Endothelial cell of umbilical vein (primary cell): ENCODE measurements at regions not wholly inside any gene's neighbourhood (a gene's known extent, or its start where the extent isn't known, plus 50 kb on each side); places are given as distances from the start of the nearest gene placed in this dataset.

Experiments used
- BruUV-seq: library from RNA; stranded (reverse); fragments of 400-500 nt; replicated peaks from 2 replicates; lab custom pipeline; 2021; lab: Mats Ljungman, UMichigan
- CTCF ChIA-PET: fragments of 300-600, 350-600 bp; sonication (Branson Sonifier 250); formaldehyde crosslinking; loops from one replicate; lab custom pipeline; 2021; ENCODE audit warnings: antibody characterized with exemption, inconsistent platforms; lab: Charles Lee
- POLR2A ChIA-PET: fragments of 300-600, 350-600 bp; sonication (Branson Sonifier 250); formaldehyde crosslinking; loops from one replicate; lab custom pipeline; 2021; ENCODE audit warnings: antibody characterized with exemption, inconsistent platforms; lab: Charles Lee
- DNase-seq: peaks from one replicate; pipeline ENCODE4 v3.0.0-alpha.2; 2011; ENCODE audit warnings: low read depth, low spot score
- FAIRE-seq: peaks from 2 replicates; lab custom pipeline; 2011; peaks lifted over from hg19 to GRCh38; lab: Jason Lieb, UNC
- H2AFZ ChIP-seq: 2 replicates; pipeline ENCODE4 v1.6.0; 2012; ENCODE audit warnings: low read depth, low read length, control low read depth, inconsistent platforms
- H3K27ac ChIP-seq: 2 replicates; pipeline ENCODE4 v1.5.1; 2011; ENCODE audit warnings: low read depth, mild to moderate bottlenecking, control low read depth, low read length, moderate library complexity; ENCODE audit not compliant: insufficient read depth
- H3K27me3 ChIP-seq, 2 experiments: 2 replicates each; pipeline versions ENCODE4 v1.6.0 to v1.6.1; 2011; ENCODE audit warnings: low read length in 2 of 2, mixed read lengths in 1 of 2; ENCODE audit not compliant: control insufficient read depth in 2 of 2, insufficient read depth in 2 of 2
- H3K36me3 ChIP-seq, 2 experiments: 2 replicates in 1 of 2; 3 replicates in 1 of 2; pipeline ENCODE4 v1.5.1; 2011; ENCODE audit warnings: low read length in 2 of 2, mild to moderate bottlenecking in 1 of 2, moderate library complexity in 1 of 2; ENCODE audit not compliant: control insufficient read depth in 2 of 2, insufficient read depth in 2 of 2; ENCODE audit errors: extremely low read depth in 1 of 2
- H3K4me1 ChIP-seq: 3 replicates; pipeline ENCODE4 v1.5.1; 2011; ENCODE audit warnings: mild to moderate bottlenecking, low read length; ENCODE audit not compliant: control insufficient read depth, insufficient read depth; ENCODE audit errors: extremely low read depth
- H3K4me2 ChIP-seq: 2 replicates; pipeline ENCODE4 v1.6.1; 2011; ENCODE audit warnings: low read length, control low read depth, mixed read lengths; ENCODE audit not compliant: insufficient read depth
- H3K4me3 ChIP-seq, 3 experiments: fragments of 200-600 bp in 1 of 3; sonication (generic), shearing (Covaris generic) in 1 of 3; replicated peaks in 1 of 3; 2 replicates each; pipeline ENCODE4 v1.5.1; 2011 to 2016; ENCODE audit warnings: control low read depth in 3 of 3, low read length in 3 of 3, mild to moderate bottlenecking in 2 of 3, inconsistent platforms in 1 of 3, low read depth in 1 of 3, moderate library complexity in 1 of 3; ENCODE audit not compliant: insufficient read depth in 1 of 3
- H3K79me2 ChIP-seq: 2 replicates; pipeline ENCODE4 v1.6.0; 2012; ENCODE audit warnings: low read length, inconsistent platforms; ENCODE audit not compliant: control insufficient read depth, insufficient read depth
- H3K9ac ChIP-seq: replicated peaks from 2 replicates; pipeline ENCODE3; 2011; ENCODE audit warnings: low read length, control low read depth; ENCODE audit not compliant: insufficient read depth; ENCODE audit errors: extremely low read depth
- H3K9me1 ChIP-seq: replicated peaks from 3 replicates; pipeline ENCODE4 v1.6.0; 2011; ENCODE audit warnings: mild to moderate bottlenecking, low read length; ENCODE audit not compliant: control insufficient read depth, insufficient read depth; ENCODE audit errors: extremely low read depth
- H3K9me3 ChIP-seq: replicated peaks from 2 replicates; pipeline ENCODE4 v1.5.1; 2012; ENCODE audit warnings: low read length, inconsistent platforms; ENCODE audit not compliant: control insufficient read depth, insufficient read depth
- H4K20me1 ChIP-seq: replicated peaks from 2 replicates; pipeline ENCODE3; 2011; ENCODE audit warnings: mild to moderate bottlenecking, low read length; ENCODE audit not compliant: control insufficient read depth, insufficient read depth; ENCODE audit errors: extremely low read depth
- EZH2 ChIP-seq: IDR thresholded peaks from 2 replicates; pipeline ENCODE4 v1.6.1; 2012; ENCODE audit warnings: borderline replicate concordance, low read depth, mild to moderate bottlenecking, moderate library complexity, low read length, inconsistent platforms; ENCODE audit not compliant: severe bottlenecking
- FOS ChIP-seq: IDR thresholded peaks from 2 replicates; pipeline ENCODE4 v1.6.1; 2011; ENCODE audit warnings: mild to moderate bottlenecking, low read length, moderate library complexity, borderline replicate concordance; ENCODE audit not compliant: insufficient read depth
- JUN ChIP-seq: IDR thresholded peaks from 2 replicates; pipeline ENCODE4 v1.6.1; 2011; ENCODE audit warnings: borderline replicate concordance, low read depth; ENCODE audit not compliant: insufficient read length, insufficient read depth
- MAX ChIP-seq: IDR thresholded peaks from 2 replicates; pipeline ENCODE4 v1.6.1; 2011; ENCODE audit not compliant: insufficient read depth, insufficient read length
- MYC ChIP-seq: IDR thresholded peaks from one replicate; pipeline ENCODE4 v1.6.1; 2011; ENCODE audit warnings: mild to moderate bottlenecking, low read depth, low read length
- POLR2A ChIP-seq: IDR thresholded peaks from 2 replicates; pipeline ENCODE4 v1.6.1; 2012; ENCODE audit warnings: low read depth, mild to moderate bottlenecking, control low read depth, low read length
- POLR2AphosphoS5 ChIP-seq: IDR thresholded peaks from 2 replicates; pipeline ENCODE4 v1.6.1; 2012; ENCODE audit warnings: low read depth, mild to moderate bottlenecking, control low read depth, low read length, moderate library complexity; ENCODE audit not compliant: insufficient read depth
- dilution Hi-C: fragments of 300-500 bp; cut with MboI; formaldehyde crosslinking; loops from one replicate; pipeline ENCODE4 v1.15.0; 2019; ENCODE audit warnings: low sequenced_read_pairs; ENCODE audit not compliant: extremely low pct_ligation_motif_present
- intact Hi-C: fragments of 100-400 bp; cut with micrococcal nuclease; formaldehyde crosslinking; loops from one replicate; pipeline ENCODE4 v1.10.0; 2022
- TF ChIP-seq, protein P1 (sequence below), 2 donors: IDR thresholded peaks; 1 replicate in 1 of 2; 2 replicates in 1 of 2; pipeline ENCODE4 v1.5.1; 2011; ENCODE audit warnings: low read length in 2 of 2, mild to moderate bottlenecking in 2 of 2, moderate library complexity in 2 of 2, control low read depth in 1 of 2, inconsistent platforms in 1 of 2, low read depth in 1 of 2; ENCODE audit not compliant: insufficient read depth in 1 of 2; ENCODE audit errors: extremely low read depth in 1 of 2

- no peaks in the 10 kb centered on the region for H3K4me1 ChIP-seq
- DNase-seq (no peak), FAIRE-seq (no peak)
- ChIA-PET CTCF (no interaction called here), POLR2A (no interaction called here)
- H2AFZ ChIP-seq, result no peak overlapping the region
- no peaks in the 10 kb centered on the region for H3K79me2 ChIP-seq
- no peak overlapping the region for H3K9ac ChIP-seq
- H3K27me3 ChIP-seq, result no peaks in the 10 kb centered on the region
- no peaks in the 10 kb centered on the region for H4K20me1 ChIP-seq
- TF ChIP-seq, protein P1, sequence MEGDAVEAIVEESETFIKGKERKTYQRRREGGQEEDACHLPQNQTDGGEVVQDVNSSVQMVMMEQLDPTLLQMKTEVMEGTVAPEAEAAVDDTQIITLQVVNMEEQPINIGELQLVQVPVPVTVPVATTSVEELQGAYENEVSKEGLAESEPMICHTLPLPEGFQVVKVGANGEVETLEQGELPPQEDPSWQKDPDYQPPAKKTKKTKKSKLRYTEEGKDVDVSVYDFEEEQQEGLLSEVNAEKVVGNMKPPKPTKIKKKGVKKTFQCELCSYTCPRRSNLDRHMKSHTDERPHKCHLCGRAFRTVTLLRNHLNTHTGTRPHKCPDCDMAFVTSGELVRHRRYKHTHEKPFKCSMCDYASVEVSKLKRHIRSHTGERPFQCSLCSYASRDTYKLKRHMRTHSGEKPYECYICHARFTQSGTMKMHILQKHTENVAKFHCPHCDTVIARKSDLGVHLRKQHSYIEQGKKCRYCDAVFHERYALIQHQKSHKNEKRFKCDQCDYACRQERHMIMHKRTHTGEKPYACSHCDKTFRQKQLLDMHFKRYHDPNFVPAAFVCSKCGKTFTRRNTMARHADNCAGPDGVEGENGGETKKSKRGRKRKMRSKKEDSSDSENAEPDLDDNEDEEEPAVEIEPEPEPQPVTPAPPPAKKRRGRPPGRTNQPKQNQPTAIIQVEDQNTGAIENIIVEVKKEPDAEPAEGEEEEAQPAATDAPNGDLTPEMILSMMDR (IDR thresholded peaks at IDR 0.05; ENCODE audit: extremely low read depth in 1 of 2, insufficient read depth in 1 of 2, low read depth in 1 of 2, low read length in 2 of 2), result no peak
- TF ChIP-seq FOS (no peak), JUN (no peak), MYC (no peak), POLR2A (no peak), EZH2 (no peak), MAX (no peak), POLR2AphosphoS5 (no peak)
- BruUV-seq, result no TSS peak
- no peaks in the 10 kb centered on the region for H3K9me3 ChIP-seq
- no peak overlapping the region for H3K4me3 ChIP-seq
- dilution Hi-C loops (no loop called here), intact Hi-C loops (no loop called here)
- no peaks in the 10 kb centered on the region for H3K9me1 ChIP-seq
- no peak overlapping the region for H3K4me2 ChIP-seq
- no peaks in the 10 kb centered on the region for H3K36me3 ChIP-seq
- no peak overlapping the region for H3K27ac ChIP-seq
Measured at GRCh38 chr10:54880996-54881395, 80.0 kb upstream of the PCDH15 start.
